IMR-90 (cell line): ENCODE measurements at regions not wholly inside any gene's neighbourhood (a gene's known extent, or its start where the extent isn't known, plus 50 kb on each side); places are given as distances from the start of the nearest gene placed in this dataset.

Experiments
- ATAC-seq: fragments of 200-7000 bp; cut with Tn5 transposase; 2 replicates; pipeline ENCODE4 v1.9.1; 2020; ENCODE audit warnings: low read depth, mild to moderate bottlenecking, moderate library complexity
- BruUV-seq: library from RNA; stranded (reverse); fragments of 400-500 nt; replicated peaks from 2 replicates; lab custom pipeline; 2021; lab: Mats Ljungman, UMichigan
- CTCF ChIA-PET: fragments of 300-600 bp; formaldehyde crosslinking; extraction: SDS; loops from one replicate; lab custom pipeline; 2021; ENCODE audit warnings: antibody characterized with exemption; lab: Yijun Ruan, JAX
- POLR2A ChIA-PET: fragments of 300-600 bp; sonication (Branson Sonifier 250); formaldehyde crosslinking; loops from one replicate; lab custom pipeline; 2022; ENCODE audit warnings: antibody characterized with exemption; ENCODE audit not compliant: unreplicated experiment; lab: Charles Lee
- DNase-seq: peaks from one replicate; pipeline ENCODE4 v3.0.0; 2013
- H2AFZ ChIP-seq: replicated peaks from 2 replicates; pipeline ENCODE3; 2013; ENCODE audit warnings: low read length, mild to moderate bottlenecking; ENCODE audit not compliant: poor library complexity
- H2AK5ac ChIP-seq: 2 replicates; pipeline ENCODE4 v1.6.1; 2013; ENCODE audit warnings: low read depth, low read length, inconsistent platforms
- H2AK9ac ChIP-seq: replicated peaks from 2 replicates; pipeline ENCODE3; 2013; ENCODE audit warnings: mild to moderate bottlenecking, low read depth, low read length, moderate library complexity; ENCODE audit not compliant: poor library complexity
- H2BK120ac ChIP-seq: 2 replicates; pipeline ENCODE4 v1.6.1; 2013; ENCODE audit warnings: low read depth, low read length, inconsistent platforms
- H2BK15ac ChIP-seq: 3 replicates; pipeline ENCODE4 v1.6.1; 2013; ENCODE audit warnings: low read depth, low read length, inconsistent platforms
- H2BK20ac ChIP-seq: 2 replicates; pipeline ENCODE4 v1.6.1; 2013; ENCODE audit warnings: low read depth, mild to moderate bottlenecking, inconsistent platforms, low read length, moderate library complexity
- H2BK5ac ChIP-seq: 2 replicates; pipeline ENCODE4 v1.6.1; 2013; ENCODE audit warnings: mild to moderate bottlenecking, low read depth, low read length, inconsistent platforms; ENCODE audit not compliant: poor library complexity, severe bottlenecking
- H3K14ac ChIP-seq: replicated peaks from 2 replicates; pipeline ENCODE4 v1.6.1; 2013; ENCODE audit warnings: low read depth, low read length, inconsistent platforms
- H3K18ac ChIP-seq: 2 replicates; pipeline ENCODE4 v1.6.1; 2013; ENCODE audit warnings: low read depth, low read length, control low read depth
- H3K23ac ChIP-seq: 2 replicates; pipeline ENCODE4 v1.6.1; 2013; ENCODE audit warnings: low read depth, low read length, inconsistent platforms
- H3K27ac ChIP-seq: 2 replicates; pipeline ENCODE4 v1.5.1; 2013; ENCODE audit warnings: mild to moderate bottlenecking, control low read depth, low read length; ENCODE audit not compliant: insufficient read depth
- H3K27me3 ChIP-seq: 2 replicates; pipeline ENCODE4 v1.6.1; 2013; ENCODE audit warnings: low read length; ENCODE audit not compliant: control insufficient read depth, insufficient read depth
- H3K36me3 ChIP-seq: 2 replicates; pipeline ENCODE4 v1.6.1; 2013; ENCODE audit warnings: low read length, mixed read lengths; ENCODE audit not compliant: control insufficient read depth, insufficient read depth
- H3K4ac ChIP-seq: 2 replicates; pipeline ENCODE4 v1.6.1; 2013; ENCODE audit warnings: low read depth, low read length, inconsistent platforms
- H3K4me1 ChIP-seq: 2 replicates; pipeline ENCODE4 v1.6.1; 2013; ENCODE audit warnings: low read length, mixed read lengths; ENCODE audit not compliant: control insufficient read depth, insufficient read depth
- H3K4me2 ChIP-seq: 2 replicates; pipeline ENCODE4 v1.6.1; 2013; ENCODE audit warnings: low read depth, mild to moderate bottlenecking, control low read depth, low read length, moderate library complexity
- H3K4me3 ChIP-seq: 2 replicates; pipeline ENCODE4 v1.5.1; 2013; ENCODE audit warnings: low read depth, mild to moderate bottlenecking, control low read depth, low read length, moderate library complexity; ENCODE audit not compliant: insufficient read depth
- H3K56ac ChIP-seq: 2 replicates; pipeline ENCODE4 v1.6.1; 2013; ENCODE audit warnings: low read length, inconsistent platforms; ENCODE audit not compliant: insufficient read depth; ENCODE audit errors: extremely low read depth
- H3K79me1 ChIP-seq, 2 experiments: 2 replicates each; pipeline ENCODE4 v1.6.1; 2013; ENCODE audit warnings: low read length in 2 of 2, inconsistent platforms in 1 of 2, low read depth in 1 of 2
- H3K9ac ChIP-seq: 2 replicates; pipeline ENCODE4 v1.6.1; 2013; ENCODE audit warnings: low read depth, low read length, control low read depth
- H3K9me1 ChIP-seq: 2 replicates; pipeline ENCODE4 v1.6.1; 2013; ENCODE audit warnings: low read length, inconsistent platforms; ENCODE audit not compliant: insufficient read depth
- H3K9me3 ChIP-seq: 2 replicates; pipeline ENCODE4 v1.6.1; 2013; ENCODE audit warnings: low read length; ENCODE audit not compliant: control insufficient read depth, insufficient read depth
- H4K20me1 ChIP-seq: 2 replicates; pipeline ENCODE4 v1.6.1; 2013; ENCODE audit warnings: low read length, inconsistent platforms; ENCODE audit not compliant: insufficient read depth
- H4K5ac ChIP-seq: 2 replicates; pipeline ENCODE4 v1.6.1; 2013; ENCODE audit warnings: mild to moderate bottlenecking, low read depth, low read length, control low read depth
- H4K8ac ChIP-seq, 2 experiments: 2 replicates each; pipeline ENCODE4 v1.6.1; 2013; ENCODE audit warnings: low read depth in 2 of 2, low read length in 2 of 2, control low read depth in 1 of 2, inconsistent platforms in 1 of 2
- H4K91ac ChIP-seq: 2 replicates; pipeline ENCODE4 v1.6.1; 2013; ENCODE audit warnings: low read depth, low read length, inconsistent platforms; ENCODE audit not compliant: insufficient read depth
- BHLHE40 ChIP-seq: fragments of 150-350 bp; IDR thresholded peaks from 2 replicates; pipeline ENCODE4 v1.6.1; 2016; ENCODE audit warnings: mild to moderate bottlenecking, low read depth, low read length
- CEBPB ChIP-seq: IDR thresholded peaks from 2 replicates; pipeline ENCODE4 v1.6.1; 2012; ENCODE audit warnings: low read depth, low read length, improper control_type of control experiment
- CHD1 ChIP-seq: IDR thresholded peaks from 2 replicates; pipeline ENCODE4 v1.6.1; 2012; ENCODE audit warnings: low read depth, low read length, improper control_type of control experiment
- CTCF ChIP-seq: conservative IDR thresholded peaks from 2 replicates; pipeline ENCODE4 v1.5.1; 2012; ENCODE audit warnings: mild to moderate bottlenecking, low read depth, low read length, improper control_type of control experiment
- ELK1 ChIP-seq: fragments of 150-350 bp; IDR thresholded peaks from 2 replicates; pipeline ENCODE4 v1.6.1; 2016; ENCODE audit warnings: low read depth, mild to moderate bottlenecking, low read length, moderate library complexity, borderline replicate concordance
- FOS ChIP-seq: fragments of 150-350 bp; IDR thresholded peaks from 2 replicates; pipeline ENCODE4 v1.6.1; 2016; ENCODE audit warnings: low read depth, low read length
- MAFK ChIP-seq: IDR thresholded peaks from 2 replicates; pipeline ENCODE4 v1.6.1; 2012; ENCODE audit warnings: low read depth, low read length, improper control_type of control experiment
- MAZ ChIP-seq: IDR thresholded peaks from 2 replicates; pipeline ENCODE4 v1.6.1; 2012; ENCODE audit warnings: low read depth, mild to moderate bottlenecking, low read length, improper control_type of control experiment, moderate library complexity, borderline replicate concordance
- MXI1 ChIP-seq: IDR thresholded peaks from 2 replicates; pipeline ENCODE4 v1.6.1; 2012; ENCODE audit warnings: low read depth, mild to moderate bottlenecking, low read length, moderate library complexity, borderline replicate concordance
- NFE2L2 ChIP-seq: fragments of 150-350 bp; IDR thresholded peaks from 2 replicates; pipeline ENCODE4 v1.6.1; 2016; ENCODE audit warnings: low read depth, mild to moderate bottlenecking, low read length
- POLR2A ChIP-seq: IDR thresholded peaks from 2 replicates; pipeline ENCODE4 v1.6.1; 2012; ENCODE audit warnings: mild to moderate bottlenecking, low read depth, low read length
- RAD21 ChIP-seq: IDR thresholded peaks from 2 replicates; pipeline ENCODE4 v1.6.1; 2012; ENCODE audit warnings: low read length, improper control_type of control experiment
- RCOR1 ChIP-seq: IDR thresholded peaks from 2 replicates; pipeline ENCODE4 v1.6.1; 2012; ENCODE audit warnings: mild to moderate bottlenecking, low read length, improper control_type of control experiment; ENCODE audit not compliant: insufficient replicate concordance
- RFX5 ChIP-seq: IDR thresholded peaks from 2 replicates; pipeline ENCODE4 v1.8.0; 2012; ENCODE audit warnings: low read depth, mild to moderate bottlenecking, low read length, moderate library complexity
- SMC3 ChIP-seq: fragments of 150-350 bp; IDR thresholded peaks from 2 replicates; pipeline ENCODE4 v1.6.1; 2016; ENCODE audit warnings: low read depth, mild to moderate bottlenecking, antibody characterized with exemption, low read length, moderate library complexity
- USF2 ChIP-seq: fragments of 150-350 bp; IDR thresholded peaks from 2 replicates; pipeline ENCODE4 v1.6.1; 2017; ENCODE audit warnings: mild to moderate bottlenecking, antibody characterized with exemption, low read length, low read depth
- WGBS, 2 experiments: methylation state at CpG; one replicate each; pipeline versions ENCODE4 v1.1.5 to v1.1.7; 2013; ENCODE audit warnings: missing lambda C conversion rate in 2 of 2; ENCODE audit not compliant: insufficient read length in 1 of 2; ENCODE audit errors: extremely low coverage in 2 of 2; 5-methylcytosine and 5-hydroxymethylcytosine counted together
- dilution Hi-C: fragments of 300-500 bp; cut with HindIII; formaldehyde crosslinking; loops from one replicate; pipeline ENCODE4 v1.14.3; 2018; ENCODE audit warnings: low sequenced_read_pairs; ENCODE audit not compliant: unreplicated experiment
- in situ Hi-C: fragments of 300-500 bp; cut with MboI; formaldehyde crosslinking; loops from 3 replicates; pipeline ENCODE4 v1.14.3; 2019; ENCODE audit warnings: low sequenced_read_pairs, inconsistent platforms, mixed read lengths
- intact Hi-C: fragments of 100-400 bp; cut with micrococcal nuclease; formaldehyde crosslinking; loops from 2 replicates; pipeline ENCODE4 v1.10.0; 2022

GRCh38 chr6:92176666-92177065 lies 1242.7 kb downstream of the EPHA7 start:
- Histone ChIP-seq H3K4ac (no peak overlapping the region), H3K9me1 (no peaks in the 10 kb centered on the region), H2BK15ac (no peak overlapping the region), H3K79me1 (no peaks in the 10 kb centered on the region), H3K18ac (no peak overlapping the region), H3K4me2 (no peak overlapping the region), H3K9ac (no peak overlapping the region), H3K14ac (no peak overlapping the region), H3K27me3 (no peaks in the 10 kb centered on the region), H3K36me3 (no peaks in the 10 kb centered on the region), H3K9me3 (no peaks in the 10 kb centered on the region), H3K4me1 (no peaks in the 10 kb centered on the region), H2AK9ac (no peak overlapping the region), H3K27ac (no peak overlapping the region), H2BK20ac (no peak overlapping the region), H2AFZ (no peak overlapping the region), H4K5ac (no peak overlapping the region), H3K56ac (no peak overlapping the region), H2BK5ac (no peak overlapping the region), H4K20me1 (no peaks in the 10 kb centered on the region), H4K91ac (no peak overlapping the region), H2AK5ac (no peak overlapping the region), H3K23ac (no peak overlapping the region), H3K4me3 (no peak overlapping the region), H4K8ac (no peak overlapping the region), H2BK120ac (no peak overlapping the region)
- no TSS peak for BruUV-seq
- WGBS, 2 experiments, result no CpG with 5 or more reads among the region's 1 CpG
- intact Hi-C loops (no loop called here), in situ Hi-C loops (no loop called here), dilution Hi-C loops (no loop called here)
- DNase-seq (no peak), ATAC-seq (no peak)
- TF ChIP-seq SMC3 (no peak), ELK1 (no peak), CTCF (no peak), NFE2L2 (no peak), CEBPB (no peak), BHLHE40 (no peak), RFX5 (no peak), MXI1 (no peak), MAFK (no peak), USF2 (no peak), MAZ (no peak), RAD21 (no peak), POLR2A (no peak), RCOR1 (no peak), CHD1 (no peak), FOS (no peak)
- POLR2A ChIA-PET, result no interaction called here
- CTCF ChIA-PET, result interaction anchor here (1.0 kb wide), 1 partner anchor 11 kb away, joined by 3 read pairs; no protein-coding TSS in a partner anchor
